Femur (tissue), 1 donor: ENCODE measurements at regions not wholly inside any gene's neighbourhood (a gene's known extent, or its start where the extent isn't known, plus 50 kb on each side); places are given as distances from the start of the nearest gene placed in this dataset.
"Not testable (repeated sequence)": the region's sequence is repeated elsewhere in the genome, so short reads cannot be mapped to it uniquely, and the experiment has no call there.

ENCODE experiments used
- DNase-seq: peaks from one replicate; pipeline ENCODE4 v3.0.0-alpha.2; 2017

- DNase-seq, result no peak
Observed at GRCh38 chr7:81273601-81274397, 354.9 kb upstream of the SEMA3C start.

- no peak for DNase-seq
Observed at GRCh38 chr7:81272176-81272575, 353.3 kb upstream of the SEMA3C start.

DNA sequence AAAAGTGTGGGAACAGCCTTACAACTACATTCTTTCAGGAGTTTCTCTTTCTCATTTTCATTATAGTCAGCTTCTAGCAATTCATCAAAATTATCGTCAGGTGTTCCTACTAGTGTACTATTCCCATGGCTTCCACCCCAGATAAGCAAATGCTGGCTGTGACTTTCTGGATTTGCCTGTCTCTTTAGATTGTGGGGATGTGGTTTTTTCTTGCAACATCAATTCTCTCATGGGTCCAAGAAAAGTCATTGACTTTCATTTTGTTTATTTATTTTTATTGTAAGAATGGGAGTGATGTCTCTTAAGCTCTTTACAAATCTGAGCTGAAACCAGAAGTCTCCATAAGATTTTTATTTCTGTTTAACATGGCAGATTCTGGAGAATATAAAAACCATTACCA, 349.7 kb upstream of the SEMA3C start:
- DNase-seq, result no peak

DNA sequence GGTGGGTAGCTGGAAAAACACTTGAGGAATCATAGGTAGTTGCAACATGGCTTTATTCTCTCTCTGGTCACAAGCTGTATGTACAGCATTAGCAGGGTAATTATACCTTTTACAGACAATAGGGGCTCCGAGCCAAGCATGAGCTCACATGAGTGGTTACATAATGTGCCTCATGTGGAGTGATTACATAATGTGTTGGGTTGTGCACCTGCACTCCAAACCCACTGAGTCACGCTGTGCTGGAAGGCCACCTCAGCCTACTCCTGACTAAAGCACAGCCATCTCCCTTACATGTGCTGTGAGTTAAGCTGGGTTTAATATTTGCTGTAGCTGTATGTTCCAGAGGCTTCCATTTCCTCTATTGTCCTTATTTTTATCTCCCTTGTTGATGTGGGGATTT, 348.7 kb upstream of the SEMA3C start:
- no peak for DNase-seq

DNA sequence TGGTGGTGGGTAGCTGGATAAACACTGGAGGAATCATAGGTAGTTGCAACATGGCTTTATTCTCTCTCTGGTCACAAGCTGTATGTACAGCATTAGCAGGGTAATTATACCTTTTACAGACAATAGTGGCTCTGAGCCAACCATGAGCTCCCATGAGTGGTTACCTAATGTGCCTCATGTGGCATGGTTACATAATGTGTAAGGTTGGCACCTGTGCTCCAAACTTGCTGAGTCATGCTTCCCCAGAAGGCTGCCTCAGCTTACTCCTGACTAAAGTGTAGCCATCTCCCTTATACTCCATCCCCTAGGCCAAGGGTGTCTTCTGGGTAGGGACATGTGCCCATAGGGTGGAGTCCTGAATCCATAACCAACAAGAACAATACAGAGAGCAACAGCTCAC, 345.3 kb upstream of the SEMA3C start:
- DNase-seq, result no peak

GRCh38 chr7:81260152-81260551, 341.3 kb upstream of the SEMA3C start:
- DNase-seq, result no peak

- DNase-seq, result no peak
Observed at GRCh38 chr7:81256991-81257390, 338.1 kb upstream of the SEMA3C start.

- DNase-seq, result no peak
Observed at GRCh38 chr7:81248420-81248819, 329.6 kb upstream of the SEMA3C start.

- DNase-seq, result not testable (repeated sequence)
Observed at GRCh38 chr7:81247364-81247763, 328.5 kb upstream of the SEMA3C start.

DNA sequence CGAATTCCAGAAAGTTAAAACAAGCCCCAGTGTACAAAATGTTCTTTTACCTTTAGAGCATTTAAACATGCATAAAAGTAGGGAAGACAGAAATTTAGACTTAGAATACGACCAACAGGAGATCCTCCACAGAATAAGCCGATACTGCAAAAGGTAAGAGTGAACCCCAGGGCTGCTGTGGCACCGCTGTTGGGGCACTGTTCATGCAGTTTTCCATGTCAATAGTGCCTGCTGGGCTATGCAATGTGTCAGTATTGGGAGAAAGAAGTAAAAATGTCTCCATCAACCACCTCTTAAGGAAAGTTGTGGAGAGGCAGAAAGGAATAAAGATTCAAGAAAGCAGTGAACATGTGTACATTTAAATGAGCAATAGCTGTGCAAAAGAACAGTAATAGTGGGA, 326.5 kb upstream of the SEMA3C start:
- DNase-seq, result no peak

- DNase-seq, result no peak
Observed at GRCh38 chr7:81244224-81244623, 325.4 kb upstream of the SEMA3C start.

DNA sequence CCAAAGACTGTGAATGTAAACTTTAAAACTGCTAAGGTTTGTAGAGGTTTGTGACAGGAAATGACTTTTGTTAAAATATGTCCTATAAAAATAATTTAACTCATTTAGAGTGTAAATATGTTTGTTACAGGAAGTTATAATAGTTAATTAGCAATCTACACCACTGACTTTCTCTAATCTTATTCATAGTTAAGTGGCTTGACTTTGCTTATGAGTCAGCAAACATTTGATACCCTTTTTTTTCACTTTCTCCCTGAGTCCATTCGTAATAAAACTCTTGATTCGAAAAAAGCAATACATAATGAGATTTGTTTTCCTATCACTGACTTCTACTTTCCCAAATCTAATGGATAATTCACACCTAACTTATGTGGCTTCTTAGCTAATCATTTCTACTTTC, 317.7 kb upstream of the SEMA3C start:
- no peak for DNase-seq

GRCh38 chr7:81235997-81236396, 317.1 kb upstream of the SEMA3C start:
- no peak for DNase-seq

GRCh38 chr7:81234896-81235295, 316.0 kb upstream of the SEMA3C start:
- no peak for DNase-seq

- DNase-seq, result peak; percentile 33
Observed at GRCh38 chr7:81233208-81233940, 314.5 kb upstream of the SEMA3C start.

GRCh38 chr7:81232084-81232799, 313.4 kb upstream of the SEMA3C start:
- peak; percentile 79 for DNase-seq

- peak; percentile 69 for DNase-seq
Observed at GRCh38 chr7:81231301-81231838, 312.5 kb upstream of the SEMA3C start.

- DNase-seq, result no peak
Observed at GRCh38 chr7:81226234-81226633, 307.4 kb upstream of the SEMA3C start.

DNA sequence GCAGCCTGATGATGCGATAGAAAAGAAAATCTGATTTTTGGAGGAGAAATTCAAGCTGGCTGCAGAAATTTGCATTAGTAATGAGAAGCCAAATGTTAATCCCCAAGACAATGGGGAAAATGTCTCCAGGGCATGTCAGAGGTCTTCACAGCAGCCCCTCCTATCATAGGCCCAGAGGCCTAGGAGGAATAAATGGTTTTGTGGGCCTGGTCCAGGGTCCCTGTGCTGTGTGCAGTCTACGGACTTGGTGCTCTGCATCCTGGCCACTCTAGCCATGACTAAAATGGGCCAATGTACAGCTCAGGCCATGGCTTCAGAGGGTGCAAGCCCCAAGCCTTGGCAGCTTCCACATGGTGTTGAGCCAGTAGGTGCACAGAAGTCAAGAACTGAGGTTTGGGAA, 303.8 kb upstream of the SEMA3C start:
- DNase-seq, result not testable (repeated sequence)

DNA sequence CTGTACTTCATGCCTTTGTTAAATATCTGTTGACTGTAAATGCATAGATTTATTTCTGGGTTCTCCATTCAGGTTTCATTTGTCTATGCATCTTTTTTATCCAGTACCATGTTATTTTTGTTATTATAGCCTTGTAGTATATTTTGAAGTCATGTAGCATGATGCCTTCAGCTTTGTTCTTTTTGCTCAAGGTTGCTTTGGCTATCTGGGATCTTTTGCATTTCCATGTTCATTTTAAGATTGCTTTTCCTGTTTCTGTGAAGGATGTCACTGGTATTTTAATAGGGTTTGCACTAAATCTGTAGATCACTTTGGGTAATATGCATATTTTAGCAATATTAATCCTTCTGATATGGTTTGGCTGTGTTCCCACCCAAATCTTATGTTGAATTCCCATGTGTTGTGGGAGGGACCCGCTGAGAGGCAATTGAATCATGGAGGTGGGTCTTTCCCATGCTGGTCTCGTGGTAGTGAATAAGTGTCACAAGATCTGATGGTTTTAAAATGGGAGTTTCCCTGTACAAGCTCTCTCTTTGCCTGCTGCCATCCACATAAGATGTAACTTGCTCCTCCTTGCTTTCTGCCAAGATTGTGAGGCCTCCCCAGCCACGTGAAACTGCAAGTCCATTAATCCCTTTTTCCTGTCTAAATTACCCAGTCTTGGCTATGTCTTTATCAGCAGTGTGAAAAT, 302.8 kb upstream of the SEMA3C start:
- no peak for DNase-seq

DNA sequence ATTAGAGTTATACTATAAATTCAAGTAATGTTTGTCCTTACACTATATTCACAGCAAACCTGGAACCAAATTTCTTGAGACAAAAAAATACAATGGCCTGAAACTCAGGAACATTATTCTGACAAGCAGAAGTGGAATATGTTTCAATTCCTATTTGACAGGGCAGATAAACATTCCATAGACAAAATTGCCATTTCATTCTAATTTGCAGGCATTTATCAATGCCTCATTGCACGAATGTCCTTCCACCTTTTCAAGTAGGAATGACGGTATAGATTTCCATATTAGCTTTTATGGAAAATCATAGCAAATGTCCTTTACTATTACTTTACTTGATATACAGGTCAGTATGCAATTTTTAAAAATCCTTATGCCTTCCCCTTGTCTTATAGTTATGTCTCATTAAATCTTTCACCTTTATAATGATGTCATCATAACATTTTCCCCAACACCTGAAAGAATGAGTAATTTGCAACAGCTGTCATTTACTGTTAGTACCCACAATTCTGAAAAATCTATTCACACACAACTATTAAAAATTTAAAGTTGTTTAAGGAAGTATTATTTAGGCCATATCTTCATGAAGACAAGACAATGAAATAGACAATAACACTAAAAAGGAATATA, 299.7 kb upstream of the SEMA3C start:
- no peak for DNase-seq

DNA sequence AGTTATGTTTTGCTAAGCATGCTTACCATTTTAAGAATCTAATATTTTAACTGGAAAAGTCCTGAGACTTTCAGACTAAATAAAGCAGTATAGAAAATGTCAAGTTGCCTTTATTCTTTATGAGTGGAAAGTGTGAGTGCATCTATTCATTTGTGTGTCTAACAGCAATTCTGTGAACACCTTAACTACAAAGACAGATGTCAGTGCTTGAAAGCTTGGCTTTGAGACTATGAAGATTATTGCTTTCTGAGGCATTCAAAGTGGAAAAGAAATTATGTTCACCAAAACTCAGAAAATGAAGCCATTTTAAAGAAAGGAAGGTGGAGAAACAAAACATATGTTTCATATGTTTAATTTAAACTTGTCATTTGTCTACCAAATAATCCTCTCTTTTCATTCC, 294.5 kb upstream of the SEMA3C start:
- DNase-seq, result no peak
